Keratinocyte (primary cell): ENCODE measurements at regions not wholly inside any gene's neighbourhood (a gene's known extent, or its start where the extent isn't known, plus 50 kb on each side); places are given as distances from the start of the nearest gene placed in this dataset.

ENCODE experiments used
- DNase-seq: peaks from one replicate; pipeline ENCODE4 v3.0.0-alpha.2; 2011; ENCODE audit warnings: low read depth, missing footprints, low spot score
- FAIRE-seq: peaks from 2 replicates; lab custom pipeline; 2011; peaks lifted over from hg19 to GRCh38; lab: Jason Lieb, UNC
- H2AFZ ChIP-seq: 2 replicates; pipeline ENCODE4 v1.6.0; 2012; ENCODE audit warnings: low read length, control low read depth, inconsistent platforms; ENCODE audit not compliant: control insufficient read depth
- H3K27ac ChIP-seq: 2 replicates; pipeline ENCODE4 v1.5.1; 2011; ENCODE audit warnings: low read length; ENCODE audit not compliant: control insufficient read depth, insufficient read depth
- H3K27me3 ChIP-seq: 3 replicates; pipeline ENCODE4 v1.6.0; 2011; ENCODE audit warnings: low read length; ENCODE audit not compliant: control insufficient read depth, insufficient read depth; ENCODE audit errors: extremely low read depth
- H3K36me3 ChIP-seq, 2 experiments: 2 replicates in 1 of 2; 3 replicates in 1 of 2; pipeline ENCODE4 v1.5.1; 2011; ENCODE audit warnings: low read length in 2 of 2, mild to moderate bottlenecking in 1 of 2; ENCODE audit not compliant: control insufficient read depth in 2 of 2, insufficient read depth in 2 of 2; ENCODE audit errors: extremely low read depth in 1 of 2
- H3K4me1 ChIP-seq: 3 replicates; pipeline ENCODE4 v1.5.1; 2011; ENCODE audit warnings: low read length; ENCODE audit not compliant: control insufficient read depth, insufficient read depth; ENCODE audit errors: extremely low read depth
- H3K4me2 ChIP-seq: 3 replicates; pipeline ENCODE4 v1.6.0; 2011; ENCODE audit warnings: low read depth, low read length; ENCODE audit not compliant: control insufficient read depth, insufficient read depth; ENCODE audit errors: extremely low read depth
- H3K4me3 ChIP-seq, 3 experiments: fragments of 200-600 bp in 1 of 3; sonication (generic) in 1 of 3; 2 replicates in 2 of 3; 3 replicates in 1 of 3; pipeline ENCODE4 v1.5.1; 2011 to 2016; ENCODE audit warnings: low read length in 3 of 3, mild to moderate bottlenecking in 3 of 3, control low read depth in 2 of 3, inconsistent platforms in 1 of 3, low read depth in 1 of 3, mixed read lengths in 1 of 3, mixed run types in 1 of 3, moderate library complexity in 1 of 3; ENCODE audit not compliant: control insufficient read depth in 2 of 3, insufficient read depth in 2 of 3; ENCODE audit errors: extremely low read depth in 1 of 3
- H3K79me2 ChIP-seq: 2 replicates; pipeline ENCODE4 v1.6.0; 2012; ENCODE audit warnings: low read length; ENCODE audit not compliant: control insufficient read depth, insufficient read depth
- H3K9ac ChIP-seq: 3 replicates; pipeline ENCODE4 v1.6.0; 2011; ENCODE audit warnings: low read length; ENCODE audit not compliant: control insufficient read depth, insufficient read depth; ENCODE audit errors: extremely low read depth
- H3K9me1 ChIP-seq: 3 replicates; pipeline ENCODE4 v1.6.0; 2011; ENCODE audit warnings: low read length; ENCODE audit not compliant: control insufficient read depth, insufficient read depth; ENCODE audit errors: extremely low read depth
- H3K9me3 ChIP-seq: 2 replicates; pipeline ENCODE4 v1.5.1; 2012; ENCODE audit warnings: low read depth, low read length; ENCODE audit not compliant: control insufficient read depth
- H4K20me1 ChIP-seq: 3 replicates; pipeline ENCODE4 v1.6.0; 2011; ENCODE audit warnings: low read length; ENCODE audit not compliant: control insufficient read depth, insufficient read depth; ENCODE audit errors: extremely low read depth
- EZH2 ChIP-seq: IDR thresholded peaks from one replicate; pipeline ENCODE4 v1.6.1; 2012; ENCODE audit warnings: inconsistent platforms, mild to moderate bottlenecking, low read length, moderate library complexity
- dilution Hi-C: fragments of 300-500 bp; cut with MboI; formaldehyde crosslinking; loops from one replicate; pipeline ENCODE4 v1.7.0; 2020; ENCODE audit warnings: low sequenced_read_pairs; ENCODE audit not compliant: extremely low pct_ligation_motif_present
- TF ChIP-seq, protein P1 (sequence below), 3 experiments: IDR thresholded peaks in 1 of 3; conservative IDR thresholded peaks in 1 of 3; optimal IDR thresholded peaks in 1 of 3; 2 replicates in 2 of 3; 3 replicates in 1 of 3; pipeline versions ENCODE3 to v1.5.1; 2011; ENCODE audit warnings: low read length in 3 of 3, mild to moderate bottlenecking in 3 of 3, moderate library complexity in 2 of 3, control low read depth in 1 of 3, inconsistent platforms in 1 of 3; ENCODE audit not compliant: insufficient read depth in 2 of 3; ENCODE audit errors: extremely low read depth in 1 of 3

DNA sequence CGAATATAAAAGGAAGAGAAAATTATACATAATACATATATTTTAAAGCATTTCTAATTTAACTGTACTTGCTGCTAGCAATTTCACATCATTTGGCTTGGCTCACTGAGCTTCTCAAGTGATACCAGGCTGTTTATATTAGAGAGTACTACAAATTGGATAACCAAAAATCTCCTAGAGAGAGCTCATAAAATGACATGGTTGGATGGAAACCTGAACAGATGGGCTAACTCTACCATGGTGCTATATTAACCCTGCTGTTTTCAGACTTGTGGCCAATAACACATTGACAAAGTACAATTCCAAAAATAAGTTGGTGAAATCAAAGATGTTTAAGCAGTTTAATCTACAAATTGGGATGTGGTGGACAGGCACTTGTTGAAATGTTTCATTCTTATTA, 364.4 kb upstream of the GCFC2 start:
- dilution Hi-C loops, result no loop called here
- FAIRE-seq, result no peak
- no peak for TF ChIP-seq EZH2
- TF ChIP-seq, protein P1, sequence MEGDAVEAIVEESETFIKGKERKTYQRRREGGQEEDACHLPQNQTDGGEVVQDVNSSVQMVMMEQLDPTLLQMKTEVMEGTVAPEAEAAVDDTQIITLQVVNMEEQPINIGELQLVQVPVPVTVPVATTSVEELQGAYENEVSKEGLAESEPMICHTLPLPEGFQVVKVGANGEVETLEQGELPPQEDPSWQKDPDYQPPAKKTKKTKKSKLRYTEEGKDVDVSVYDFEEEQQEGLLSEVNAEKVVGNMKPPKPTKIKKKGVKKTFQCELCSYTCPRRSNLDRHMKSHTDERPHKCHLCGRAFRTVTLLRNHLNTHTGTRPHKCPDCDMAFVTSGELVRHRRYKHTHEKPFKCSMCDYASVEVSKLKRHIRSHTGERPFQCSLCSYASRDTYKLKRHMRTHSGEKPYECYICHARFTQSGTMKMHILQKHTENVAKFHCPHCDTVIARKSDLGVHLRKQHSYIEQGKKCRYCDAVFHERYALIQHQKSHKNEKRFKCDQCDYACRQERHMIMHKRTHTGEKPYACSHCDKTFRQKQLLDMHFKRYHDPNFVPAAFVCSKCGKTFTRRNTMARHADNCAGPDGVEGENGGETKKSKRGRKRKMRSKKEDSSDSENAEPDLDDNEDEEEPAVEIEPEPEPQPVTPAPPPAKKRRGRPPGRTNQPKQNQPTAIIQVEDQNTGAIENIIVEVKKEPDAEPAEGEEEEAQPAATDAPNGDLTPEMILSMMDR (optimal IDR thresholded peaks at IDR 0.05 in 1 of 3, IDR thresholded peaks at IDR 0.05 in 1 of 3, conservative IDR thresholded peaks at IDR 0.05 in 1 of 3; ENCODE audit: extremely low read depth in 1 of 3, insufficient read depth in 2 of 3, low read length in 3 of 3), result no peak

DNA sequence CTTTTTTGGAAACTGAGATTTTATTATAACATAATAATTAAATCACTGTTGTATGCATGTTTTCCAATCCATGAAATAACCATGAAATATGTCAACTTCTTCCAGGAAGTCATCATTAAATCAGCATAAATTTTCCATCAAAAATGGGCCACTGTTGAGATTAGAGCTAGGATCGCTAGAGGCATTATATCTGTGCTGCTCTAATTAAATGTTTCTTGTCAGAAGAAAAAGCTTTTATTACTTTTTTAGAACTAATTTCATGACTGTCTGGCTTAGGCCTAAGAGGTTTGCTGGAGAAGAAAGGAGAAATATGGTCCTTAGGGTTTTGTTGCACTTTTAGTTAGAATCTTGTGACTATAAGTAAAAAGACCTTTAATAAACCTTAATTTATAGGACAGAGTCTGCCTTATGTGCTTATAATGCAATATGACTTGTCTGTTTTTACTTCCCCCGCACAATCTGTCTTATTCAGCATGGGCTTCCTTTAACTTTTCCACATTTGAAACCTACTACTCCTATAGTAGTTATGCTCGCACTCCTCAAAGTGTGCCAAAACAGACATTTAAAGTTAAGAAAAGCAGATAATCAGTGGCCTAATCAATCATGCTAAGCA, 363.4 kb upstream of the GCFC2 start:
- DNase-seq, result no peak
- Histone ChIP-seq H3K36me3 (no peaks in the 10 kb centered on the region), H3K9me1 (no peaks in the 10 kb centered on the region), H3K27me3 (no peaks in the 10 kb centered on the region), H3K9ac (no peak overlapping the region), H4K20me1 (no peaks in the 10 kb centered on the region), H3K27ac (no peak overlapping the region), H2AFZ (no peak overlapping the region), H3K4me1 (no peaks in the 10 kb centered on the region), H3K4me3 (no peak overlapping the region), H3K79me2 (no peaks in the 10 kb centered on the region), H3K4me2 (no peak overlapping the region), H3K9me3 (no peaks in the 10 kb centered on the region)
- dilution Hi-C loops, result no loop called here
- FAIRE-seq, result no peak
- TF ChIP-seq, protein P1 (optimal IDR thresholded peaks at IDR 0.05 in 1 of 3, IDR thresholded peaks at IDR 0.05 in 1 of 3, conservative IDR thresholded peaks at IDR 0.05 in 1 of 3; ENCODE audit: extremely low read depth in 1 of 3, insufficient read depth in 2 of 3, low read length in 3 of 3), result no peak
- TF ChIP-seq EZH2, result no peak

More for the DNA sequence above, 364.4 kb upstream of the GCFC2 start:
- Histone ChIP-seq H3K4me2 (no peak overlapping the region), H3K27ac (no peak overlapping the region), H3K36me3 (no peaks in the 10 kb centered on the region), H4K20me1 (no peaks in the 10 kb centered on the region), H3K9me1 (no peaks in the 10 kb centered on the region), H3K9me3 (no peaks in the 10 kb centered on the region), H3K4me1 (no peaks in the 10 kb centered on the region), H2AFZ (no peak overlapping the region), H3K79me2 (no peaks in the 10 kb centered on the region), H3K4me3 (no peak overlapping the region), H3K27me3 (no peaks in the 10 kb centered on the region), H3K9ac (no peak overlapping the region)
- no peak for DNase-seq
